GM21515 (cell line): ENCODE measurements at regions not wholly inside any gene's neighbourhood (a gene's known extent, or its start where the extent isn't known, plus 50 kb on each side); places are given as distances from the start of the nearest gene placed in this dataset.
A peak's percentile ranks its signal among the peaks of the same experiment; 100 is the strongest.
"Not testable (repeated sequence)": the region's sequence is repeated elsewhere in the genome, so short reads cannot be mapped to it uniquely, and the experiment has no call there.

Experiments
- ATAC-seq: cut with Tn5 transposase; IDR thresholded peaks from one replicate; pipeline ENCODE4 v1.9.1; 2021; ENCODE audit not compliant: unreplicated experiment

GRCh38 chr14:46596236-46596635 is 55.3 kb downstream of the RPL10L start:
- no peak for ATAC-seq

- ATAC-seq, result no peak
These were observed 68.8 kb downstream of the RPL10L start for GRCh38 chr14:46582826-46583225.

GRCh38 chr14:46581036-46581671 is 70.4 kb downstream of the RPL10L start:
- ATAC-seq, result no peak

- ATAC-seq, result no peak
These were observed 76.6 kb downstream of the RPL10L start for GRCh38 chr14:46574978-46575375.

GRCh38 chr14:46574221-46574977 is 77.2 kb downstream of the RPL10L start:
- no peak for ATAC-seq

GRCh38 chr14:46573498-46573897 is 78.1 kb downstream of the RPL10L start:
- ATAC-seq, result no peak

GRCh38 chr14:46571970-46572369 is 79.6 kb downstream of the RPL10L start:
- no peak for ATAC-seq

GRCh38 chr14:46568161-46568560 is 83.4 kb downstream of the RPL10L start:
- not testable (repeated sequence) for ATAC-seq

- ATAC-seq, result no peak
These were observed 100.7 kb downstream of the RPL10L start for GRCh38 chr14:46550836-46551235.

- no peak for ATAC-seq
These were observed 110.6 kb downstream of the RPL10L start for GRCh38 chr14:46540986-46541385.

- no peak for ATAC-seq
These were observed 132.5 kb downstream of the RPL10L start for GRCh38 chr14:46519121-46519520.

- not testable (repeated sequence) for ATAC-seq
These were observed 142.8 kb downstream of the RPL10L start for GRCh38 chr14:46508752-46509151.

GRCh38 chr14:46499521-46499920 is 152.1 kb downstream of the RPL10L start:
- no peak for ATAC-seq

GRCh38 chr14:46496409-46496808 is 155.2 kb downstream of the RPL10L start:
- no peak for ATAC-seq

GRCh38 chr14:46490238-46490685 is 161.3 kb downstream of the RPL10L start:
- peak; percentile 64 for ATAC-seq

- no peak for ATAC-seq
These were observed 163.2 kb downstream of the RPL10L start for GRCh38 chr14:46488374-46488773.

GRCh38 chr14:46487582-46488350 is 163.8 kb downstream of the RPL10L start:
- ATAC-seq, result no peak

GRCh38 chr14:46482200-46482599 is 169.4 kb downstream of the RPL10L start:
- ATAC-seq, result no peak

GRCh38 chr14:46480817-46481216 is 170.8 kb downstream of the RPL10L start:
- ATAC-seq, result no peak

- no peak for ATAC-seq
These were observed 179.3 kb downstream of the RPL10L start for GRCh38 chr14:46472261-46472660.

GRCh38 chr14:46464341-46464740 is 187.2 kb downstream of the RPL10L start:
- ATAC-seq, result no peak

- ATAC-seq, result no peak
These were observed 199.8 kb downstream of the RPL10L start for GRCh38 chr14:46451800-46452199.
